NCI-H1694 (cell line): ENCODE measurements at regions not wholly inside any gene's neighbourhood (a gene's known extent, or its start where the extent isn't known, plus 50 kb on each side); places are given as distances from the start of the nearest gene placed in this dataset.

Experiments
- DNase-seq: peaks from one replicate; lab custom pipeline; 2025; lab: John Stamatoyannopoulos, UW

DNA sequence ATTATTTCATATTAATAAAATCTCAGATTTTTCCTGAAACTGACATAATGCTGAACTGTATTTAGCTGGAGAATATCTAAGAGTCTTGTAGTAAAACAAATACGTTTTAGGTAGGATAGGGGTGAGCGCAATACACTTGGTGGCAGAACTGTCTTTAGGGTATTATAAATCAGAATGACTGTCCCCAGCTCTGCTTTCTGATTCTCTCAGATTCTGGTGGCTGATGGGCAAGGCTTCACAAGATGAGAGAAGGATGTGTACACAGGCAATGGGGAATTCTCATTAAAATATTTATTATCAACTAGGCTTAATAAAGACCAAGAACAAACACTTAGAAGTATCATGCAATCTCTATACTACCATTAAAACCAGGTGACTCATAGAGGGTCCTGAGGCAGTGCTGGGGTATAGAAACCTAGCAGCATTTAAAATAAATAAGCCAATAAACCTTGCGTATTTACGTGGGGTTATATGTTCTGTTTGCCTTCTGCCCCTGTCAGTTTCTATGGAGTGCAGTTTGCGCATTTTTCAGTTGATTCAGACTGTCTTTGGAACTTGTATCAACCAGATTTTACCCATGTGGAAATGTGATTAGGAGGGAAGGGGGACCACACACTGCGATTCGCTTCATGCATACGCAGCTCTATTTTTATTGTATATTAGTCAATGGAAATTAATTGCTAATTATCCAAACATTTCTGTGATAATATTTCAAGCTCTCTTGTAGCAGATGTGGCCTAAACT, 1150.7 kb upstream of the WWC1 start:
- DNase-seq = no peak

GRCh38 chr5:167143716-167144115, 1147.7 kb upstream of the WWC1 start:
- DNase-seq = no peak

DNA sequence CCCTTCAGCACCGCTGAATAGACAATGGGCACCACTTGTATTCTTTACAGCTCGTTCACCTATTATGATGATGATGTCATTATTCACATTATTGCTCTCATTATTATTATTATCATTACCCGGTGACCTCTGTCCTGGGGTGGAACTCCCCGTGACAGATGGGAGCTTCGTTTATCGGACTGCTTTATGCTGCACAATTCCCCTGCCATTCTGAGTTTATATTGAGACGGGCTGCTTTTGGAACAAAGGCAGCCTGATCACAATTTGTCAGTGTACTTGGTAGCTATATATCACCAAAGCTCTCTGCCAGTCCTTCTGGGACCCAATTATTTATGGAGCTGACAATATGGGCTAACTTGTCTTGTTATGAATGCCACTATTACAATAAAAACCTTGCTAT, 1145.6 kb upstream of the WWC1 start:
- DNase-seq = no peak

GRCh38 chr5:167147879-167148278, 1143.6 kb upstream of the WWC1 start:
- no peak for DNase-seq

GRCh38 chr5:167150661-167151060, 1140.8 kb upstream of the WWC1 start:
- DNase-seq = no peak

DNA sequence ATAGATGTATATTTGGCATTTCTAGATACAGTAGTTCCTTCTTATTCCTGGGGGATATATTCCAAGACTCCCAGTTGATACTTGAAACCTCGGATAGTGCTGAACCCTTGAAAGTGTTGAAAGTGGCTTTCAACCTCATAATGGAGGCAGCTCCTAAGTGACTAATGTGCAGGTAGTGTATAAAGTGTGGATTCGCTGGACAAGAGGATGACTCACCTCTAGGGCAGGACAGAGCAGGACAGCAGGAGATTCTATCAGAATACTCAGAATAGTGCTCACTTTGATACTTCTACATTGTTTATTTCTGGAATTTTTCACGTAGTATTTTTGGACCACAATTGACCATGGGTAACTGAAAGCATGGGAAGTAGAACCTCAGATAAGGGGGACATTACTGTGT, 1138.9 kb upstream of the WWC1 start:
- no peak for DNase-seq

DNA sequence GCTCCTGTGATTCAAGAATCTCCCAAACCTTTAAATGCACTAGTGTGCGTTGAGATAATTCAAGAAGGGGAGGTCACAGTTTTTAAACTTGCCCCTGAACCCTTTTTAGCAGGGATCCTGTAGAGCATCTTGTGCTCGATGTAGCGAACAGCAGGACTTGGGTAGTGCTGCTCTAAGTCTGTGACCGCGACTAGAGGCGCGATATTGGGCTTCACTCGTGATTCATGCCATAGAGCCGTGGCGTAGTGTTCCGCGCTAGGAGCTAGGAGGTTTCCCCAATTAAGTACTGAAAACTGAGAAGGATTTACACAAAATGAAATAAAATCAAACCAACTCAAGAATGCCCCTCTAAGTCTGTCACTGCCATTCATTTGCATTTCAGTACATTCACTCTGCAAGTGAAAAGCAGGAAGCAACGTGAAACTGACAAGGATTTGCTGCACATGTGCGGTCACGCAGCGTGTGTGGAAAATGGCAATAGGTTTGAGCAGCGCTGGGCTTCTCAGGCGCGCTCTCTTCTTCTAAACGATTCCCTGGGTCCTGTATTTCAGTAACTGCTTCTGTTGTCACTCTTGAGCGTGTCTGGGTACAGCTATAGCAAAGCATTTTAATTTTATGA, 1135.9 kb upstream of the WWC1 start:
- no peak for DNase-seq

DNA sequence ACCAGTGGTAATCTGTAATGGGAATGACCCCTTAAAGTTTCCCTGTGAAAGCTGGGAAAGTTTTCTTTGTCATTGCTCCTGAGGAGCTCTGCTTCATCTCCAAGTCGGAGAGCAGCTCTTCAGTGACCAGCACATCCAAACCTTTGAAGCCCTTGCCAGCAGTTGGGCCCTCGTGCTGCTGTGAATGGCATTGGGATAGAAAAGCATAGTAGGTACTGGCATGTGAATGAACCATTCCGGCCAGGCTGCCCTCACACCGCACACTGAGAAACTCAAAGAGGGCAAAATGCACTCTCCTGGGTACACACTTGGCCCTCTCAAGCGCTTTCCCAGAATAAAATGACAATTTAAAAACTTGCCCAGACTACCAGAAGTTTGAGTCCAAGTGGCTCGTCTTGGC, 1135.0 kb upstream of the WWC1 start:
- DNase-seq = no peak

DNA sequence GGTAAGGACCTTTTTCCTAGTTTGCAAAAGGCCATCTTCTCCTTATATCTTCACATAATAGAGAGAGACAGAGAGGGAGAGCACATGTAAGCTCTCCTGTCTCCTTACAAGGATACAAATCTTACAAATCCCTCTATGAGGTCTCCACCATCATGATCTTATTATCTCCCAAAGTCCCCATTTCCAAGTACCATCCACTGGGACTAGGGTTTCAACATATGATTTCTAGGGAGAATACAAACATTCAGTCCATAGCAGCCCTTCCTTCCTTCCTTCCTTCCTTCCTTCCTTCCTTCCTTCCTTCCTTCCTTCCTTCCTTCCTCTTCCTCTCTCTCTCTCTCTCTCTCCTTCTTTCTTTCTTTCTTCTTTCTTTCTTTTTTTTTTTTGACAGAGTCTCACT, 1132.9 kb upstream of the WWC1 start:
- DNase-seq = no peak

DNA sequence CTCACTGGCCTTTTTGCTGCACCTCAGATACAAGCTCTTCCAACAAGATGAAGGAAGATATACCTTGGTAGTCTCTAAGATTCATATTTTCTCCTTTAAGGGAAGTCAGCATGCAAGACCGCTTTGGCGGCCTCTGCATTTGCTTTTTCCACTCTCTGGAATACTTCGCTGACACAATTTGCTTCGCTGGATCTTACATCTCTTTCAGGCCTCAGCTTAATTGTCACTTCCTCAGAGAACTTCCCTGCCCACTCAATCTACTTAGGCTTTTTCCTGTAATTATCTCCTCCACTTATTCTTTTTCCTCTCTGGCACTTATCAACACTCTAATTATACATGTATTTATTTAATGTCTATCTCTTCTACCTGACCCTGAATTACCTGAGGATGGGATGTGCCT, 1131.1 kb upstream of the WWC1 start:
- no peak for DNase-seq

- no peak for DNase-seq
These were observed 1124.7 kb upstream of the WWC1 start for GRCh38 chr5:167166696-167167095.

DNA sequence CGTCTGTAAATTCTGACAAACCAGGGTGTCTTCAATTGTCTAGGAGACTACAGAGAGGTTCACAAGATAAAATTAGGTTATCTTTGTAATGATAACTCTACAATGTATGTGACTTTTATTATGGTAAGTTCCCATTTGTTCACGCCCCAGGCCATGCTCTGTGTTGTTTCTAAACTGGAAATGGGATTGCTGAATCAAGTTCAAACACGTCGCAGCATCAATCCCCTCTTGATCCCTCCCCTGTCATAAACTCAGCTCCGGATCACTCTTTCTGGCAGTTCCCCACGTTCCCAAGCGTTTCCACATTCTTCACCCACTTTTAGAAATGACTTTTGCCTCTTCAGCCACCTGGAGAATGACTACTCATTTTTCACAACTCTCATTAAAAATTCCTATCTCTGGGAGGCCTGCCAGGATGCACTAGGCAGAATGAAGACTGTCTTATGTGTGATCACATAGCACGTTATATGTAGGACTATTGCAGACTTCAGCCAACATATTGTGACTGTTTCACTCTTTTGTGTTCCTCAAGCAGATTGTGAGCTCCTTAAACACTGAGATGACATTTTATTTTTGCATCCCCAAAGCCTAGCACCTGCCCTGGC, 1124.2 kb upstream of the WWC1 start:
- DNase-seq = no peak

DNA sequence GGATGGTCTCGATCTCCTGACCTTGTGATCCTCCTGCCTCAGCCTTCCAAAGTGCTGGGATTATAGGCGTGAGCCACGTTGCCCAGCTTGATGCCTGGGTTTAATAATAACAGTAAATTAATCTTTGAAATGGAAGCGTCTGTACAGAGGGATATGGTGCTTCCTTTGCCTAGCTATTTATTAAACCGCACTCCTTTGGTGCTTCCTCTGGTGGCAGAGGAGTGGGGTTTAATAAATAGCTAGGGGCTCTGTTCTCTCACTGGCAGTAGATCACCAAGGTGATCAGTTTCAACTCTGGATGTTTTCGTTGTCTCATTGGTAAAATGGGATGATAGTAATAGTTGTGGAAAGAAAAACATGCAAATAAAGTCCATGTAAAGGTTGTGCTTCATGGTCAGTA, 1122.5 kb upstream of the WWC1 start:
- no peak for DNase-seq

GRCh38 chr5:167171056-167171455, 1120.4 kb upstream of the WWC1 start:
- DNase-seq = no peak

DNA sequence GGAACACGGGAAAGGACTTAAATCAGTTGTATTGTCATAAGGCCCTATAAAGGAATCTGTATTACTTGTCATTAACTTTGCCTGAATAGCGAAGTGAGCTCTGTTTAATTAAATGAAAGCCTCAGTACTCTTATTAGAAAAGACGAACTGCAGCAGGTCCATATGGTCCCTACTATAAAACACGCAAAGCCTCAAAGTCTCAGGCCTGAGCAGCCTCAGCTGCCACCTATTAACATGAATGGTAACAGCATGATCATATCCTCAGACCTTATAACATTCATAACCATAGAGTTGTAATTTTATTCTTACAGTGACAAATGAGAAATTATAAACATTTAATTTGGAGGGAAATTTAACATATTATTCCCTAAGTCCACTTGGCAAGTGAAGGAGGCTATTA, 1113.7 kb upstream of the WWC1 start:
- no peak for DNase-seq

- no peak for DNase-seq
These were observed 1110.5 kb upstream of the WWC1 start for GRCh38 chr5:167180906-167181305.

- no peak for DNase-seq
These were observed 1085.6 kb upstream of the WWC1 start for GRCh38 chr5:167205881-167206280.

DNA sequence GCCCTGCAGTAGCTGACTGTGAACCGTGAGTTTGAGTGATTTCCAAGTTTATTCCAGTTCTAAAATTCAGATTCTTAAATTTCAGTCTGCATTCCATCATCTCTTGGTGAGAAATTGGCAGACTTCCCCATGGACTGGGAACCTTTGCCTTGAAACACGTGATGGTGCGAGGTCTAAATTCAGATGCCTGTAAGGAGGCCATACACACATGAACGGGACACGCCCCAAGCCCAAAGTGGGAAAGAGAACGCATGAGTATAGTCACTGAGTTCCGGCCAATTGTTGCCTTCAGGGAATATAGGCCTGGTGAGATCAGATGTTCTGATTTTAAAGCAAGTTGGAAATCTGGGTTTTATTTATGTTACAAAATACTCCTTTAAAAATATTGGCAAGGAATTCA, 1084.4 kb upstream of the WWC1 start:
- no peak for DNase-seq

DNA sequence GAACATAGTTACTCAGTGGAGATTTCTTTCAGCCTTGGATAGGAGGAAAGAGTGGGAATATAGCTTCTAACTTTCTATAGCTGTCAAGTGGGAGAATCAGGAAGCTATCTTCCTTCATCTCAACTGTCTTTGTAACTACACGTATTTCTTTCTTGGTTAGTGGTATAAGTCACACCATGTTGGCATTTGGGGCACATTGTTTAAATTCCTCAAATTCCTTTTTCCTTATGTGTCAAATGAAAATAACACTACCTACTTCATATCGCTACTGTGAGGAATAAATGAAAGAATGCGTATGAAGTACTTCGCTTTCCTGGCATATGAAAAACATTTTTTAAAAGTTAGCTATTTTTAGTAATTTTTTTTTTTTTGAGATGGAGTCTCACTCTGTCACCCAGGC, 1082.5 kb upstream of the WWC1 start:
- no peak for DNase-seq

- DNase-seq = no peak
These were observed 1074.2 kb upstream of the WWC1 start for GRCh38 chr5:167217097-167217743.

DNA sequence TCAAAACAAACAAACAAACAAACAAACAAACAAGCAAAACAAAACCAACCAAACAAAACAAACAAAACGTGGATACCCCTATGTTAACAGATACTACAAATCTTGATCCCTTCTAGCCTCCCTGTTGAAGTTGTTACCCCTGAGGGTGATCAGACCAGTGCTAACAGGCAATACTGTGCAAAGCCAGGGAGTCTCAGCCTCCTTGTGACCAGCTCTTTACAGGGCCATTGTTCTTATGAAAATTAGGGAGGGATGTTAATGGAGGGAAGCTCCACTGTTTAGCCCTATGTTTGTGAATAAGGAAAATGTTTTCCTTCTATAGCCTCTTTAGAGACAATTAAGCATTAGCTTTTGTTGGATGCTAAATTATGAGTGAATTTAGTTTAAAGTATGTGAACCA, 1072.1 kb upstream of the WWC1 start:
- no peak for DNase-seq

GRCh38 chr5:167226386-167226785, 1065.1 kb upstream of the WWC1 start:
- no peak for DNase-seq

- DNase-seq = no peak
These were observed 1063.3 kb upstream of the WWC1 start for GRCh38 chr5:167228134-167228533.
